Mammary epithelial cell (primary cell): ENCODE measurements at regions not wholly inside any gene's neighbourhood (a gene's known extent, or its start where the extent isn't known, plus 50 kb on each side); places are given as distances from the start of the nearest gene placed in this dataset.
"Not testable (repeated sequence)": the region's sequence is repeated elsewhere in the genome, so short reads cannot be mapped to it uniquely, and the experiment has no call there.

Source experiments
- CTCF ChIP-seq, 2 donors: IDR thresholded peaks in 1 of 2; conservative IDR thresholded peaks in 1 of 2; 2 replicates each; pipeline ENCODE4 v1.5.1; 2011 to 2012; ENCODE audit warnings: inconsistent platforms in 2 of 2, low read length in 2 of 2, mild to moderate bottlenecking in 2 of 2, control low read depth in 1 of 2, low read depth in 1 of 2; ENCODE audit not compliant: insufficient read depth in 1 of 2; ENCODE audit errors: extremely low read depth in 1 of 2
- EZH2 ChIP-seq: IDR thresholded peaks from 2 replicates; pipeline ENCODE4 v1.6.1; 2012; ENCODE audit warnings: low read length, inconsistent platforms, borderline replicate concordance

- not testable (repeated sequence) for TF ChIP-seq CTCF (conservative IDR thresholded peaks at IDR 0.05 in 1 of 2, IDR thresholded peaks at IDR 0.05 in 1 of 2; ENCODE audit: extremely low read depth in 1 of 2, insufficient read depth in 1 of 2, low read depth in 1 of 2, low read length in 2 of 2); EZH2
Measured at GRCh38 chr22:48059521-48059920, 1297.1 kb downstream of the TBC1D22A start.
